H9 (cell line): ENCODE measurements at regions not wholly inside any gene's neighbourhood (a gene's known extent, or its start where the extent isn't known, plus 50 kb on each side); places are given as distances from the start of the nearest gene placed in this dataset.

Experiments
- DNase-seq: peaks from one replicate; pipeline ENCODE4 v3.0.0-alpha.2; 2017
- H2AFZ ChIP-seq: one replicate; pipeline ENCODE4 v1.6.1; 2013; ENCODE audit warnings: mild to moderate bottlenecking, low read length, control low read depth, moderate library complexity
- H2AK5ac ChIP-seq: 2 replicates; pipeline ENCODE4 v1.6.1; 2013; ENCODE audit warnings: low read length, control low read depth, mixed read lengths; ENCODE audit not compliant: insufficient read length
- H2BK120ac ChIP-seq: one replicate; pipeline ENCODE4 v1.6.1; 2013; ENCODE audit warnings: low read depth, mild to moderate bottlenecking, low read length, control low read depth, inconsistent platforms; ENCODE audit not compliant: poor library complexity, severe bottlenecking
- H2BK12ac ChIP-seq: 2 replicates; pipeline ENCODE4 v1.6.1; 2013; ENCODE audit warnings: low read length, control low read depth, mixed read lengths, low read depth; ENCODE audit not compliant: insufficient read length
- H2BK15ac ChIP-seq: 2 replicates; pipeline ENCODE4 v1.6.1; 2013; ENCODE audit warnings: low read depth, low read length, control low read depth
- H2BK20ac ChIP-seq: one replicate; pipeline ENCODE4 v1.6.1; 2013; ENCODE audit warnings: low read depth, mild to moderate bottlenecking, low read length, control low read depth, inconsistent platforms; ENCODE audit not compliant: poor library complexity, severe bottlenecking
- H2BK5ac ChIP-seq: 2 replicates; pipeline ENCODE4 v1.6.1; 2013; ENCODE audit warnings: low read length, control low read depth, mixed read lengths; ENCODE audit not compliant: insufficient read length
- H3K14ac ChIP-seq: 2 replicates; pipeline ENCODE4 v1.6.1; 2013; ENCODE audit warnings: low read length, control low read depth; ENCODE audit not compliant: insufficient read depth
- H3K18ac ChIP-seq: 2 replicates; pipeline ENCODE4 v1.6.1; 2013; ENCODE audit warnings: low read depth, mild to moderate bottlenecking, mixed read lengths, low read length, control low read depth; ENCODE audit not compliant: insufficient read length
- H3K23ac ChIP-seq: 2 replicates; pipeline ENCODE4 v1.6.1; 2013; ENCODE audit warnings: low read length, control low read depth, mixed read lengths, low read depth; ENCODE audit not compliant: insufficient read length
- H3K23me2 ChIP-seq: 2 replicates; pipeline ENCODE4 v1.6.1; 2013; ENCODE audit warnings: low read depth, mild to moderate bottlenecking, mixed read lengths, low read length, control low read depth; ENCODE audit not compliant: insufficient read length, poor library complexity, severe bottlenecking
- H3K27ac ChIP-seq: 2 replicates; pipeline ENCODE4 v1.5.1; 2013; ENCODE audit warnings: low read length, control low read depth, mixed read lengths, low read depth; ENCODE audit not compliant: insufficient read length
- H3K27me3 ChIP-seq: 2 replicates; pipeline ENCODE4 v1.6.1; 2013; ENCODE audit warnings: low read length, control low read depth, inconsistent platforms; ENCODE audit not compliant: insufficient read depth
- H3K4ac ChIP-seq: 2 replicates; pipeline ENCODE4 v1.6.1; 2013; ENCODE audit warnings: low read depth, mild to moderate bottlenecking, control low read depth, inconsistent platforms, low read length, moderate library complexity
- H3K4me1 ChIP-seq: 2 replicates; pipeline ENCODE4 v1.6.1; 2013; ENCODE audit warnings: low read length, control low read depth, inconsistent platforms; ENCODE audit not compliant: insufficient read depth
- H3K4me2 ChIP-seq: 2 replicates; pipeline ENCODE4 v1.6.1; 2013; ENCODE audit warnings: low read length, control low read depth, mixed read lengths; ENCODE audit not compliant: insufficient read length, insufficient read depth
- H3K56ac ChIP-seq: 2 replicates; pipeline ENCODE4 v1.6.1; 2013; ENCODE audit warnings: low read depth, mild to moderate bottlenecking, mixed read lengths, low read length, control low read depth; ENCODE audit not compliant: insufficient read length
- H3K79me1 ChIP-seq: 2 replicates; pipeline ENCODE4 v1.6.1; 2013; ENCODE audit warnings: low read depth, mild to moderate bottlenecking, moderate library complexity, low read length, control low read depth, inconsistent platforms; ENCODE audit not compliant: insufficient read depth, poor library complexity, severe bottlenecking
- H3K79me2 ChIP-seq: 2 replicates; pipeline ENCODE4 v1.6.1; 2013; ENCODE audit warnings: low read length, control low read depth, inconsistent platforms; ENCODE audit not compliant: insufficient read depth
- H3K9ac ChIP-seq: 2 replicates; pipeline ENCODE4 v1.6.1; 2013; ENCODE audit warnings: low read length, control low read depth, mixed read lengths; ENCODE audit not compliant: insufficient read length; ENCODE audit errors: extremely low read depth
- H3K9me3 ChIP-seq: one replicate; pipeline ENCODE4 v1.6.1; 2013; ENCODE audit warnings: low read depth, low read length, inconsistent platforms; ENCODE audit not compliant: control insufficient read depth
- H3T11ph ChIP-seq: one replicate; pipeline ENCODE4 v1.6.1; 2013; ENCODE audit warnings: mild to moderate bottlenecking, low read length, control low read depth, inconsistent platforms
- H4K20me1 ChIP-seq: one replicate; pipeline ENCODE4 v1.6.1; 2013; ENCODE audit not compliant: control insufficient read depth, insufficient read length, insufficient read depth
- H4K5ac ChIP-seq: 2 replicates; pipeline ENCODE4 v1.6.1; 2013; ENCODE audit warnings: low read depth, mild to moderate bottlenecking, mixed read lengths, low read length, control low read depth; ENCODE audit not compliant: insufficient read length
- H4K8ac ChIP-seq: replicated peaks from 2 replicates; pipeline ENCODE4 v1.6.1; 2013; ENCODE audit warnings: low read length, control low read depth, mixed read lengths, low read depth; ENCODE audit not compliant: insufficient read length
- H4K91ac ChIP-seq: 2 replicates; pipeline ENCODE4 v1.6.1; 2013; ENCODE audit warnings: low read depth, mild to moderate bottlenecking, moderate library complexity, mixed read lengths, low read length, control low read depth; ENCODE audit not compliant: insufficient read length
- H3K27ac Mint-ChIP-seq, 3 experiments: 2 replicates in 2 of 3; 3 replicates in 1 of 3; pipeline ENCODE4 v1.8.0; 2020 to 2021; ENCODE audit warnings: mixed read lengths in 3 of 3, mild to moderate bottlenecking in 1 of 3, moderate library complexity in 1 of 3
- H3K27me3 Mint-ChIP-seq: 2 replicates; pipeline ENCODE4 v1.8.0; 2021; ENCODE audit warnings: low read depth, mild to moderate bottlenecking, moderate library complexity, mixed read lengths
- H3K36me3 Mint-ChIP-seq, 3 experiments: 2 replicates in 2 of 3; 3 replicates in 1 of 3; pipeline ENCODE4 v1.8.0; 2020 to 2021; ENCODE audit warnings: low read depth in 3 of 3, mixed read lengths in 3 of 3; ENCODE audit not compliant: insufficient read depth in 1 of 3
- H3K4me1 Mint-ChIP-seq, 2 experiments: 2 replicates each; pipeline ENCODE4 v1.8.0; 2020; ENCODE audit warnings: mixed read lengths in 2 of 2
- H3K4me3 Mint-ChIP-seq, 2 experiments: 2 replicates in 1 of 2; 3 replicates in 1 of 2; pipeline ENCODE4 v1.8.0; 2020 to 2021; ENCODE audit warnings: mild to moderate bottlenecking in 2 of 2, mixed read lengths in 2 of 2, moderate library complexity in 1 of 2
- H3K9me3 Mint-ChIP-seq, 2 experiments: 2 replicates in 1 of 2; 3 replicates in 1 of 2; pipeline ENCODE4 v1.8.0; 2020; ENCODE audit warnings: mild to moderate bottlenecking in 2 of 2, mixed read lengths in 2 of 2, moderate library complexity in 1 of 2
- CTCF ChIP-seq: fragments of 200-600 bp; sonication (generic); conservative IDR thresholded peaks from 3 replicates; pipeline ENCODE4 v1.8.0; 2021; ENCODE audit warnings: antibody characterized with exemption, mild to moderate bottlenecking

- no peak for TF ChIP-seq CTCF
- H3K14ac ChIP-seq = no peak overlapping the region
- H3K4me1 Mint-ChIP-seq = peaks cover 17 to 19% of the 10 kb centered on the region in 2 experiments
- H3K4ac ChIP-seq = no peak overlapping the region
- no peak overlapping the region for H4K91ac ChIP-seq
- peaks cover 1 to 10% (median 5%) of the 10 kb centered on the region in 3 experiments; a peak in 4 of 7 replicates for H3K36me3 Mint-ChIP-seq
- peaks cover 13 to 16% of the 10 kb centered on the region in 2 experiments; a peak in 4 of 5 replicates for H3K9me3 Mint-ChIP-seq
- no peak overlapping the region for H2BK12ac ChIP-seq
- H2BK15ac ChIP-seq = no peak overlapping the region
- H3K56ac ChIP-seq = no peak overlapping the region
- no peak overlapping the region for H4K5ac ChIP-seq
- H3K9ac ChIP-seq = no peak overlapping the region
- H3T11ph ChIP-seq = no peak overlapping the region
- H3K27me3 ChIP-seq = no peaks in the 10 kb centered on the region
- H3K9me3 ChIP-seq = no peaks in the 10 kb centered on the region
- H3K27ac Mint-ChIP-seq = no peak overlapping the region
- H2AK5ac ChIP-seq = no peak overlapping the region
- H2AFZ ChIP-seq = no peak overlapping the region
- no peak overlapping the region for H2BK5ac ChIP-seq
- H3K4me3 Mint-ChIP-seq = no peak overlapping the region
- no peak for DNase-seq
- H4K20me1 ChIP-seq = no peaks in the 10 kb centered on the region
- no peak overlapping the region for H3K18ac ChIP-seq
- H3K27me3 Mint-ChIP-seq = 0 out of 2 replicates have a peak, but pooled peaks cover 2% of the 10 kb centered on the region
- no peak overlapping the region for H2BK120ac ChIP-seq
- no peak overlapping the region for H3K23ac ChIP-seq
- H3K27ac ChIP-seq = no peak overlapping the region
- no peaks in the 10 kb centered on the region for H3K79me2 ChIP-seq
- no peak overlapping the region for H3K4me2 ChIP-seq
- peaks cover 6% of the 10 kb centered on the region; the same call in 1 of the 2 replicates for H3K4me1 ChIP-seq
- H3K79me1 ChIP-seq = no peaks in the 10 kb centered on the region
- H2BK20ac ChIP-seq = no peak overlapping the region
- no peak overlapping the region for H4K8ac ChIP-seq
- no peaks in the 10 kb centered on the region for H3K23me2 ChIP-seq
Measured at GRCh38 chr3:8312685-8313084, 188.9 kb upstream of the LMCD1 start.
